ENCODE measurements at regions not wholly inside any gene's neighbourhood (a gene's known extent, or its start where the extent isn't known, plus 50 kb on each side); places are given as distances from the start of the nearest gene placed in this dataset.

DNA sequence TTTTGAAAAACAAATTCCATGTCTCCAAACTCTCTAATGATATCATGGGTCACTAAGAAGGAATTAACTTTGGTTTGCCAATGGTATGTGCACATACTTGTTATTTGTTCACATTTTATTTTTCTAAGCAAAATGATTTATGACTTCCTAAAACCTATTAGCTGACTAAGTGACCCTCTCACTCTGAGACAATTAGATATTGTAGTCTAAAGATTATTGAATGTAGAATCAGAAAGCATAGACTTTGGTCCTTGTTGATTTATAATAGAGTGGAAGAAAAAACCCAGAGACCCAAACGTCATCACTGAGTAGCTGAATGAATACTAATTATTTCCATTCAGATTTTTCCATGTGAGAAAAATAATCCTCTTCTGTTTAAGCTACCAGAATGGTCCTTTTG is 243.5 kb upstream of the ANO3 start:
- no peak for DNase-seq

- no peak for DNase-seq
Measured at GRCh38 chr11:26090651-26091050, 241.3 kb upstream of the ANO3 start.

DNA sequence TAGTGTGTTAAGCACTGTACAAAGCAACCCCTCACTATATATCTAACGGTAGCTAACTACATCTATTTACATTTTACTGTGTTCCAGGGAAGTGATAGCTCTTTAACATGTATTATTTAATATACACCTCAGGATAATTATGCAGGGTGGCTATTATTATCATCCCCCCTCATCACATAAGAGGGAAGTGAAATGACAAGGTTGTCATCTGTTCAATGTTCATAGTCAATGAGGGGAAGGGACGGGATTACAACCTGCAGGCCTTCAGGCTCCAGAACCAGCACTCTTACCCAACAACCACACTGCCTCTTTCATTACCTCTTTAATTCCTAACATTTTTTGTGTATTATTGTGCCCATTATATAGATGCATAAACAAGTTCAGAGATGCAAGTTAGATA is 238.7 kb upstream of the ANO3 start:
- DNase-seq: no peak

GRCh38 chr11:26095340-26095739 is 236.6 kb upstream of the ANO3 start:
- no peak for DNase-seq

GRCh38 chr11:26096451-26096850 is 235.5 kb upstream of the ANO3 start:
- DNase-seq: no peak

DNA sequence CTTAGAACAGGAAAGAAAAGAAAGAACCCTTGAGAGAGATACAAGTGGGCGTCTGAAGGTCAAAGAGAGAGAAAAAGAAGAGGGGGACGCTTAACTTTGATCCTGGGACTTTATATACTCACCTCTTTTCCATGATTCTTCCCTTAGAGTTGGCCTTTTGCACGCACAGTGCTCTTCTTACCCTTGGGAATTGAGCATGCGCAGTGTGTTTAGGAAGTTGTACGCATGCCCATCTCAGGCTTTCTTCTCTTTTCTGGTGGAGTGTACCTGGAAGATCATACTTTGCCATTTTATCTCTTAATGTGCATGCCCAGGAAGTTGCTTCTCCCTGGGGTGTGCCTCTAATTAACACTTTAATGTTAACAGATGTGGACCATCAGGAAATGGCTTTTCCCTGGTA is 229.6 kb upstream of the ANO3 start:
- DNase-seq: no peak

- no peak for DNase-seq
Measured at GRCh38 chr11:26105762-26106423, 226.0 kb upstream of the ANO3 start.

DNA sequence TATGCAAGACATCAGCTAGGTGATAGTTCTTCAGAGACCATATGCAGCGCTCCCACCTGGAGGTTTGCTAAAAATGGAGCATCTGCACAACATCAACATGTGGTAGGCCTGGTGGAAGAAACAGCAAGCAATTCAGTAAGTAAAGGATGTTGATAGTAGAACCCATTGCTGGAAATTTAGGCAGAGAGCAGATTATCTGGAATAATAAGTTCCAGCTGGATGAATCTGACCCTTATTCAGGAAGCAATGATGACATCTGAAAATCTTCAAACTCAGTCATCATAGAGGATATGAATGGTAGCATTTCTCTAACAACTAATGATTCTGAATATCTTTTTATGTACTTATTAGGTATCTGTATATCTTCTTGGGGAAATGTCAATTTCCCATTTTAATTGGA is 225.2 kb upstream of the ANO3 start:
- DNase-seq: no peak

DNA sequence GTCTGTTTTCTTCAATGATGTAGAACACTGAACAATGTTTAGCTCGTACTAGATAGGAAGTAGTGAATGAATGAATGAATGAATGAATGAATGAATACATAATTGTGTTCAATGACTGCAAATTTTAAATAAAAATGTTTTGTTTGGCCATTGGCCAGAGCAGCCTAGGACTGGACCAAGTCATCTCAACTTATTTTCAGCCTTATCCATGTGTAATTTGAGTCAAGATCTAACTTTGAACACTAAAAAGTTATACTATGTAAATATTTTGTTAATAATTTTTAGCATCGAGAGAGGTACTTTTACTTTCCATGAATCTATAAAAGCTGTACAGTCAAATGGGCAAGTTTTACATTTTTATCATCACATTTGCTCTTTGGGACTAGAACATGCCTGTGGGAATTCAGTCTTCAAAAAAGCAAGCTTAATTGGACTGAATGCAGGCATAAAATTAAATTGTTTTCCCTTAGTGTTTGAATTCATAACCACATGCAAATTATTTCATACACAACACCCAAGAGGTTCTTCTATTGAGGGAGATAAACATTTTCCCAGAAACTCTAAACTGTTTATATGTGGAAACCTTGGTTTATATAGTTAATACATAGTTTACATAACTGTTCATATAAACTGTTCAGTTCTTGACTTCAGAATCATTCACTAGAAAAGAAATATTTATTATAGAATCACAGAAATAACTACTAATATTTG is 222.1 kb upstream of the ANO3 start:
- no peak for DNase-seq

GRCh38 chr11:26112264-26112663 is 219.7 kb upstream of the ANO3 start:
- no peak for DNase-seq

- DNase-seq: no peak
Measured at GRCh38 chr11:26121466-26121865, 210.5 kb upstream of the ANO3 start.

DNA sequence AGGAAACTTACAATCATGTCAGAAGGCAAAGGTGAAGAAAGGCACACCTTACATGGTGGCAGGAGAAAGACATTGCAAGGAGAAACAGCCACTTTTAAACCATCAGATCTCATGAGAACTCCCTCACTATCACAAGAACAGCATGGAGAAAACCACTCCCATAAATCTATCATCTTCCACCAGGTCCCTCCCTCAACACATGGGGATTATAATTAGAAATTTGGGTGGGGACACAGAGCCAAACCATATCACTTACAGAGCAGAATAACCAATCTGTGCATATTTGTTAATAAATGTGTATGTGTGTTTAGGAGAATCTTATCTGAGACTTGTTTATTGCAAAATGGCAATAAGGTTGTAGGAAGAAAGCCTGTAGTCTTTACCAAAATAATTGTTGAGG is 205.2 kb upstream of the ANO3 start:
- no peak for DNase-seq

- no peak for DNase-seq
Measured at GRCh38 chr11:26127336-26127735, 204.6 kb upstream of the ANO3 start.

- DNase-seq: no peak
Measured at GRCh38 chr11:26131406-26131805, 200.5 kb upstream of the ANO3 start.

- no peak for DNase-seq
Measured at GRCh38 chr11:26134053-26134452, 197.9 kb upstream of the ANO3 start.

DNA sequence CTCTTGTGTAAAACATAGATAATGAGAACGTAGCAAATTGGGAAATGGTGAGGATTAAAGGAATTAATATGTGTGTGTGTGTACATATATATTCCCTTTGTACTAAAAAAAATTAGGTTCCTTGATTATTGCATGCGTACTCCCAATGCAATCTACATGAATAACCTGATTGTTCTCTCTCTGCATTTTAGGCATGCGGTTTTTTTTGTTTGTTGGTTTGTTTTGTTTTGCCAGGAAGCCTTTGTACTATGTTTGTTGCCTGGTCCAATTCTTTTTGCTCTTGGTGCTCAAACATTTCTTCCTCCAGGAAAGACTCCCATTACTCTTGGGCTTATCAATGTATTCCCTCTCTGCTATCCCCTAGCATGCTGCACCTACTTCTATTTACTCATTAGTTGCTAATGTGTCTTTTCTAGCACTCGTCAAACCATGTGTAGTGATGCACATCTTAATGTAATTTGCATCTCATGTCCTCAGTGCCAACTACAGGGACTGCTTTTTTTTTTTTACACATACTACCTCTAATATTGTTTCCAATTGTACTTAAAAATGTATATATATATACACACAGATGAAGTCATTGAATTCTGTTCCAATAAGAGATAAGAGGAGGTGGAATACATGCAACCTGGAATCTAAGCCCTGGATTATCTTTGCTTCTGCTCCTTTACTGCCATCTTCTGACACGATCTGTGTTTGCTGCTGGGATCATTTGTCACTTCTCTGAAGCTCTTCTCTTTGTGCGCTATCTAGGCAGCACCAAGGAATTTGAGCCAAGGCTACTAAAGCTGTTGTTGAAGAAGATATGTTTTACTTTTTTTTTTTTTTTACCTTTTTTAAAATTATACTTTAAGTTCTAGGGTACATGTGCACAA is 197.2 kb upstream of the ANO3 start:
- DNase-seq: peak in 5 of 51 donors; percentile 1 to 20 (median 6)

- no peak for DNase-seq
Measured at GRCh38 chr11:26137651-26138050, 194.3 kb upstream of the ANO3 start.

GRCh38 chr11:26142891-26143290 is 189.0 kb upstream of the ANO3 start:
- no peak for DNase-seq

DNA sequence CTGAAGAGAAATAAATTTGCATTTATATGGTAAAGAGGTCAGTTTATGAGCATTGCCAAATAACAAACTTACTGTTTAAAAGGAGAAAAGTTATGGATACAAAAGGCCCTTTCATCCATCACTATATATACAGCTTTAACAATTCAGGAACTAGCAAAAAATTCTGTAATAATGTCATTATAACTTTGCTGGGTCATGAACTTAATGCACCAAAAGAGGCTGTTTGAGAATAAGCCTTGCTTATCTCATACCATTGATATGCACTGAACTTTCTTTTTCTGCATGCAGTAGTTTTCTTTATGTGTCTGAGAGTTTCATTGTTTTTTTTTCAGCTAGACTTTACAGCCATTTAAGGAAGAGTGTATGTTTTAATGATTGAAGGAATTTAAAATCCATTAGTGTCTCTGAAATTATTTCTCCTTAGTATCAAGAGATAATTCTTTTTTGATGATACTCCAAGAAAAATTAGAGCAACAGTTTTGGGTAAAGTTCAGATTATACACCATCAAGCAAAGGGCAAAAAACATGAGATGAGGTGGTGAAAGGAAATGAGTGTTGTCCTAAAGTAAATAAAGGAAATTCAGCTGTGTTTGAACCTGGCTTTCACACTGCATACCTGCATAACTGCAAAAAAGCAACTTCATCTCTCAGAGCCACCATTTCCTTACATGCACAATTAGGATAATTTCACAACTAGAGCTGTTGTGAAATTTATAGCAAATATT is 188.2 kb upstream of the ANO3 start:
- no peak for DNase-seq

DNA sequence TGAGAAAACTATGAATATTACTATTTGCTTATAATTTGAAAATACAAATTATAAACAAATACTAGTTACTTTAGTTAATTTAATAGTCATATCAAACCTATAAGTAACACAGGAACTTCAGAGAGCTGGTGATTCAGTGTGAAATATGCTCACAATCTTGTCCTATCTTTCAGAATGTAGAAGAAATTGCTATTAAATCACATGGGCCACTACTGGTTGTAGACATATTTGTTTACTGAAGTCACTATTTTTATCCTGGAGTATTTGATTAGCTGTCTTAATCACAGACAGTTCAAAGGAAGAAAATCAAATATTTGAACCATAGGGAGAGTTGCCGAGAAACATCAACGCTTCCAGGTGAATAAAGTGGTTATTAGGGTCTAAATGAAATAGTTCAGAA is 187.6 kb upstream of the ANO3 start:
- DNase-seq: no peak

DNA sequence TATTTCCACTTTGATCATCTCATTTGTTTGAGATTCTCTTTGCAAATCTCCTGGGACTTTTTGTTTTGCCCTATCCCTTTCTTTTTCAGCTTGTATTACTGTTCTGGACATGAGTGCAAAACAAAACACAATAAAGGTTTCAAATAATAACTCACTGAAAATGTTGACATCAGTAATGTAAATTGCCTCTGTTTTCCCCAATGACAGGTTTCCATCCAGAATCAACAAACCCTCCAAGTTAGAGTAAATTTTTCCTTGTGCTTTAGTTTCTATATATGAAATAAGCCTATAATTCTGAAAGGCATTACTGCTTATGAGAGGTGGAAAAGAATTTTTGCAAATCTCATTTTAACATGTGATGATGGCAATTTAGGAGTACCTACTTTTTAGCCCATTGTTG is 187.0 kb upstream of the ANO3 start:
- no peak for DNase-seq

- no peak for DNase-seq
Measured at GRCh38 chr11:26149585-26149984, 182.3 kb upstream of the ANO3 start.

Measured in hypothalamus (tissue), 51 donors.